ENCODE measurements at regions not wholly inside any gene's neighbourhood (a gene's known extent, or its start where the extent isn't known, plus 50 kb on each side); places are given as distances from the start of the nearest gene placed in this dataset.
A peak's percentile ranks its signal among the peaks of the same experiment; 100 is the strongest.

GRCh38 chr2:188217264-188217663 lies 74.4 kb upstream of the GULP1 start:
- Histone ChIP-seq H3K4me2 (no peak overlapping the region), H3K27me3 (ENCODE audit: insufficient read depth) (no peaks in the 10 kb centered on the region), H4K20me1 (replicated peaks; ENCODE audit: insufficient read depth) (no peaks in the 10 kb centered on the region), H3K36me3 (ENCODE audit: insufficient read depth) (no peaks in the 10 kb centered on the region), H3K27ac (ENCODE audit: low read depth) (0 out of 2 replicates have a peak overlapping the region, but pooled peaks have one; percentile 81), H3K9me2 (ENCODE audit: insufficient read depth) (no peaks in the 10 kb centered on the region), H3K4me1 (ENCODE audit: insufficient read depth) (peaks cover 3% of the 10 kb centered on the region), H3K79me2 (replicated peaks; ENCODE audit: insufficient read depth) (no peaks in the 10 kb centered on the region), H3K4me3 (no peak overlapping the region), H2AFZ (no peak overlapping the region), H3F3A (replicated peaks; ENCODE audit: low read depth) (no peaks in the 10 kb centered on the region)
- Mint-ChIP-seq H3K4me1 (peaks cover 4% of the 10 kb centered on the region; the same call in 2 of the 3 replicates), H3K9me3 (no peaks in the 10 kb centered on the region), H3K36me3 (ENCODE audit: low read depth) (no peaks in the 10 kb centered on the region), H3K27me3 (ENCODE audit: insufficient read depth, low read depth, poor library complexity) (no peaks in the 10 kb centered on the region), H3K4me3 (no peak overlapping the region), H3K27ac (peak overlapping the region; percentile 81; the same call in 1 of the 2 replicates)
- no peak for TF ChIP-seq EZH2 (IDR thresholded peaks at IDR 0.05; ENCODE audit: low read depth, unreplicated experiment)
- no peak for TF ChIP-seq ZNF114 (CRISPR knock-in tag; IDR thresholded peaks at IDR 0.05)
- TF ChIP-seq POLR2AphosphoS5 (IDR thresholded peaks at IDR 0.05; ENCODE audit: low read depth), result no peak
- TF ChIP-seq STAT1 (IDR thresholded peaks at IDR 0.05; ENCODE audit: unreplicated experiment), result no peak
- no peak for TF ChIP-seq CREB1 (CRISPR knock-in tag; IDR thresholded peaks at IDR 0.05; ENCODE audit: low read depth)
- TF ChIP-seq JUNB (IDR thresholded peaks at IDR 0.05; ENCODE audit: unreplicated experiment), result no peak
- TF ChIP-seq NANOG (IDR thresholded peaks at IDR 0.05; ENCODE audit: borderline replicate concordance), result no peak
- TF ChIP-seq REST (IDR thresholded peaks at IDR 0.05; ENCODE audit: unreplicated experiment), result no peak
- no peak for TF ChIP-seq EZH2phosphoT487 (IDR thresholded peaks at IDR 0.05; ENCODE audit: unreplicated experiment)
- no peak for TF ChIP-seq CTCF (conservative IDR thresholded peaks at IDR 0.05; ENCODE audit: low read depth in 2 of 2)
- no peak for TF ChIP-seq ZNF462 (CRISPR knock-in tag; IDR thresholded peaks at IDR 0.05)
- ATAC-seq (peak; percentile 31), DNase-seq (ENCODE audit: low spot score) (peak; percentile 58)
